Kidney epithelial cell (primary cell): ENCODE measurements at regions not wholly inside any gene's neighbourhood (a gene's known extent, or its start where the extent isn't known, plus 50 kb on each side); places are given as distances from the start of the nearest gene placed in this dataset.

Experiments used
- DNase-seq: peaks from one replicate; pipeline ENCODE4 v3.0.0-alpha.2; 2010; ENCODE audit warnings: low read depth
- H3K27me3 ChIP-seq: 2 replicates; pipeline ENCODE4 v1.6.0; 2011; ENCODE audit warnings: low read length; ENCODE audit not compliant: control insufficient read depth, insufficient read depth
- H3K36me3 ChIP-seq: 2 replicates; pipeline ENCODE4 v1.5.1; 2011; ENCODE audit warnings: low read length; ENCODE audit not compliant: control insufficient read depth, insufficient read depth
- H3K4me3 ChIP-seq: 2 replicates; pipeline ENCODE4 v1.5.1; 2011; ENCODE audit warnings: low read depth, mild to moderate bottlenecking, control low read depth, low read length
- TF ChIP-seq, protein P1 (sequence below): IDR thresholded peaks from 2 replicates; pipeline ENCODE4 v1.5.1; 2011; ENCODE audit warnings: mild to moderate bottlenecking, moderate library complexity, low read length, control low read depth, inconsistent platforms; ENCODE audit not compliant: insufficient read depth, poor library complexity, severe bottlenecking

- Histone ChIP-seq H3K27me3 (no peaks in the 10 kb centered on the region), H3K36me3 (no peaks in the 10 kb centered on the region), H3K4me3 (no peak overlapping the region)
- DNase-seq, result no peak
- TF ChIP-seq, protein P1, sequence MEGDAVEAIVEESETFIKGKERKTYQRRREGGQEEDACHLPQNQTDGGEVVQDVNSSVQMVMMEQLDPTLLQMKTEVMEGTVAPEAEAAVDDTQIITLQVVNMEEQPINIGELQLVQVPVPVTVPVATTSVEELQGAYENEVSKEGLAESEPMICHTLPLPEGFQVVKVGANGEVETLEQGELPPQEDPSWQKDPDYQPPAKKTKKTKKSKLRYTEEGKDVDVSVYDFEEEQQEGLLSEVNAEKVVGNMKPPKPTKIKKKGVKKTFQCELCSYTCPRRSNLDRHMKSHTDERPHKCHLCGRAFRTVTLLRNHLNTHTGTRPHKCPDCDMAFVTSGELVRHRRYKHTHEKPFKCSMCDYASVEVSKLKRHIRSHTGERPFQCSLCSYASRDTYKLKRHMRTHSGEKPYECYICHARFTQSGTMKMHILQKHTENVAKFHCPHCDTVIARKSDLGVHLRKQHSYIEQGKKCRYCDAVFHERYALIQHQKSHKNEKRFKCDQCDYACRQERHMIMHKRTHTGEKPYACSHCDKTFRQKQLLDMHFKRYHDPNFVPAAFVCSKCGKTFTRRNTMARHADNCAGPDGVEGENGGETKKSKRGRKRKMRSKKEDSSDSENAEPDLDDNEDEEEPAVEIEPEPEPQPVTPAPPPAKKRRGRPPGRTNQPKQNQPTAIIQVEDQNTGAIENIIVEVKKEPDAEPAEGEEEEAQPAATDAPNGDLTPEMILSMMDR, result no peak
These were observed 180.7 kb upstream of the TENM3 start for GRCh38 chr4:182062458-182062857.

GRCh38 chr4:182062936-182063335, 180.3 kb upstream of the TENM3 start:
- no peak overlapping the region for H3K4me3 ChIP-seq
- no peaks in the 10 kb centered on the region for H3K36me3 ChIP-seq
- DNase-seq, result peak; percentile 67
- TF ChIP-seq, protein P1, result no peak
- H3K27me3 ChIP-seq, result no peaks in the 10 kb centered on the region

- TF ChIP-seq, protein P1, result no peak
- DNase-seq, result no peak
These were observed 179.6 kb upstream of the TENM3 start for GRCh38 chr4:182063651-182064050.

GRCh38 chr4:182065255-182065654, 177.9 kb upstream of the TENM3 start:
- H3K36me3 ChIP-seq, result no peaks in the 10 kb centered on the region
- TF ChIP-seq, protein P1, result no peak
- no peak for DNase-seq
- no peaks in the 10 kb centered on the region for H3K27me3 ChIP-seq
- no peak overlapping the region for H3K4me3 ChIP-seq

More at GRCh38 chr4:182063651-182064050, 179.6 kb upstream of the TENM3 start:
- no peak overlapping the region for H3K4me3 ChIP-seq
- no peaks in the 10 kb centered on the region for H3K36me3 ChIP-seq
- H3K27me3 ChIP-seq, result no peaks in the 10 kb centered on the region

- Histone ChIP-seq H3K4me3 (no peak overlapping the region), H3K36me3 (no peaks in the 10 kb centered on the region), H3K27me3 (no peaks in the 10 kb centered on the region)
- TF ChIP-seq, protein P1, result no peak
- no peak for DNase-seq
These were observed 177.2 kb upstream of the TENM3 start for GRCh38 chr4:182066037-182066436.

GRCh38 chr4:182067828-182068227, 175.4 kb upstream of the TENM3 start:
- DNase-seq, result no peak
- Histone ChIP-seq H3K27me3 (no peaks in the 10 kb centered on the region), H3K4me3 (no peak overlapping the region), H3K36me3 (no peaks in the 10 kb centered on the region)
- TF ChIP-seq, protein P1, result no peak
